Right lobe of liver (tissue), 4 donors: ENCODE measurements at regions not wholly inside any gene's neighbourhood (a gene's known extent, or its start where the extent isn't known, plus 50 kb on each side); places are given as distances from the start of the nearest gene placed in this dataset.

Source experiments
- POLR2A ChIP-seq: fragments of 450-650 bp; IDR thresholded peaks from one replicate; pipeline ENCODE4 v1.6.1; 2017; ENCODE audit warnings: antibody characterized with exemption, mild to moderate bottlenecking
- TF ChIP-seq, protein P1 (sequence below), 4 donors: fragments of 200-600 bp in 3 of 4; fragments of 450-650 bp in 1 of 4; IDR thresholded peaks; one replicate each; pipeline versions ENCODE4 v1.5.1 to v1.8.0; 2016 to 2022; ENCODE audit warnings: antibody characterized with exemption in 4 of 4, mild to moderate bottlenecking in 2 of 4
- donor health status: DM: no; HTN: no; CAD: no.
- donor health status: DM: no; HTN: no; CAD: no.
- donor health status: DM: no; HTN: yes; CAD: no.

GRCh38 chr4:27742816-27743215 is 882.2 kb downstream of the STIM2 start:
- TF ChIP-seq, protein P1, sequence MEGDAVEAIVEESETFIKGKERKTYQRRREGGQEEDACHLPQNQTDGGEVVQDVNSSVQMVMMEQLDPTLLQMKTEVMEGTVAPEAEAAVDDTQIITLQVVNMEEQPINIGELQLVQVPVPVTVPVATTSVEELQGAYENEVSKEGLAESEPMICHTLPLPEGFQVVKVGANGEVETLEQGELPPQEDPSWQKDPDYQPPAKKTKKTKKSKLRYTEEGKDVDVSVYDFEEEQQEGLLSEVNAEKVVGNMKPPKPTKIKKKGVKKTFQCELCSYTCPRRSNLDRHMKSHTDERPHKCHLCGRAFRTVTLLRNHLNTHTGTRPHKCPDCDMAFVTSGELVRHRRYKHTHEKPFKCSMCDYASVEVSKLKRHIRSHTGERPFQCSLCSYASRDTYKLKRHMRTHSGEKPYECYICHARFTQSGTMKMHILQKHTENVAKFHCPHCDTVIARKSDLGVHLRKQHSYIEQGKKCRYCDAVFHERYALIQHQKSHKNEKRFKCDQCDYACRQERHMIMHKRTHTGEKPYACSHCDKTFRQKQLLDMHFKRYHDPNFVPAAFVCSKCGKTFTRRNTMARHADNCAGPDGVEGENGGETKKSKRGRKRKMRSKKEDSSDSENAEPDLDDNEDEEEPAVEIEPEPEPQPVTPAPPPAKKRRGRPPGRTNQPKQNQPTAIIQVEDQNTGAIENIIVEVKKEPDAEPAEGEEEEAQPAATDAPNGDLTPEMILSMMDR (IDR thresholded peaks at IDR 0.05): no peak
- no peak for TF ChIP-seq POLR2A
